ENCODE measurements at regions not wholly inside any gene's neighbourhood (a gene's known extent, or its start where the extent isn't known, plus 50 kb on each side); places are given as distances from the start of the nearest gene placed in this dataset.

GRCh38 chr14:35240231-35240630 is 52.0 kb upstream of the PSMA6 start:
- TF ChIP-seq CTCF (conservative IDR thresholded peaks at IDR 0.05; ENCODE audit: low read length): no peak
- no peak for TF ChIP-seq EZH2phosphoT487 (IDR thresholded peaks at IDR 0.05; ENCODE audit: borderline replicate concordance, low read depth, low read length)
